ENCODE measurements at regions not wholly inside any gene's neighbourhood (a gene's known extent, or its start where the extent isn't known, plus 50 kb on each side); places are given as distances from the start of the nearest gene placed in this dataset.

DNA sequence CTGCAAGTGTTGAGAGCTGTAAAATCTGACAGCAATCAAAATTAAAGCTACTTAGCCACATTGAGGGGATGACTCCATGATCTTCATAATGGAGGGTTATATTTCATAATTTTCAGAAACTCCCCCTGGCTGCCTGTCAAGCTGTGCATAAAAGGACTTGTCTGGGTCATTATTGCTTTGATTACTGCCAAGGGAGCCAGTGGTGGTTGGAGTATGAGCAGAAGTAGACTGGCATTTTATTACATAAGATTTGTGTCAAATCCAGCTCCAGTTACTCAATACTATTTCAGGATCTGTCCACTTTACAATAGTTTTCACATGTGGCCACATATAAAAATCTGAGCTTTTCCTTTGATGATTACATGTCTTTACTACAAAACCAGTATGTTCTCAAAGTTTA is 108.9 kb upstream of the SLC5A12 start:
- no peak for DNase-seq
- no peaks in the 10 kb centered on the region for H3K27me3 ChIP-seq (replicated peaks)
- no peaks in the 10 kb centered on the region for H3K36me3 ChIP-seq (replicated peaks)
- H3K27ac ChIP-seq, result no peak overlapping the region
- in situ Hi-C loops (cut with HindIII; ENCODE audit: low pct_ligation_motif_present, low sequenced_read_pairs), result no loop called here
- TF ChIP-seq, protein P1, sequence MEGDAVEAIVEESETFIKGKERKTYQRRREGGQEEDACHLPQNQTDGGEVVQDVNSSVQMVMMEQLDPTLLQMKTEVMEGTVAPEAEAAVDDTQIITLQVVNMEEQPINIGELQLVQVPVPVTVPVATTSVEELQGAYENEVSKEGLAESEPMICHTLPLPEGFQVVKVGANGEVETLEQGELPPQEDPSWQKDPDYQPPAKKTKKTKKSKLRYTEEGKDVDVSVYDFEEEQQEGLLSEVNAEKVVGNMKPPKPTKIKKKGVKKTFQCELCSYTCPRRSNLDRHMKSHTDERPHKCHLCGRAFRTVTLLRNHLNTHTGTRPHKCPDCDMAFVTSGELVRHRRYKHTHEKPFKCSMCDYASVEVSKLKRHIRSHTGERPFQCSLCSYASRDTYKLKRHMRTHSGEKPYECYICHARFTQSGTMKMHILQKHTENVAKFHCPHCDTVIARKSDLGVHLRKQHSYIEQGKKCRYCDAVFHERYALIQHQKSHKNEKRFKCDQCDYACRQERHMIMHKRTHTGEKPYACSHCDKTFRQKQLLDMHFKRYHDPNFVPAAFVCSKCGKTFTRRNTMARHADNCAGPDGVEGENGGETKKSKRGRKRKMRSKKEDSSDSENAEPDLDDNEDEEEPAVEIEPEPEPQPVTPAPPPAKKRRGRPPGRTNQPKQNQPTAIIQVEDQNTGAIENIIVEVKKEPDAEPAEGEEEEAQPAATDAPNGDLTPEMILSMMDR (IDR thresholded peaks at IDR 0.05; ENCODE audit: low read depth, low read length, missing control alignments), result no peak
- H3K4me3 ChIP-seq (ENCODE audit: low read depth, low read length), result no peak overlapping the region

DNA sequence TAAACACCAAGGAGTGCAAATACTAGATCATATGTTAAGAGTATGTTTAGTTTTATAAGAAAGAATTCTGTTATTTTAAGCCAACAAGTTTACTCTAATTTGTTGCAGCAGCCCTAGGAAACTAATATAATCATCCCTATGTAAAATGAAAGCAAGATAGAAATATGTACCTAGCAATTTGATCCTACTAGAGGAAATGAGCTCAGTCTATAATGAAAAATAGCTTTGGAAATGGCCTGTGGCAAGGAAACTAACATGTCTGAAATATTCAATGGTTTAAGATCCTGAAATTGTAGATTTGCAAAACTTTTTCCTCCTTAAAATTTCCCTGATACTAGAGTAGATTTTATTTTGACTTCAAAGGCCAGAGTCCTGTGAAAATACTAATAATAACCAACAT is 112.7 kb upstream of the SLC5A12 start:
- Histone ChIP-seq H3K27ac (no peak overlapping the region), H3K4me3 (ENCODE audit: low read depth, low read length) (no peak overlapping the region), H3K36me3 (replicated peaks) (no peaks in the 10 kb centered on the region), H3K27me3 (replicated peaks) (no peaks in the 10 kb centered on the region)
- no peak for DNase-seq
- in situ Hi-C loops (cut with HindIII; ENCODE audit: low pct_ligation_motif_present, low sequenced_read_pairs), result no loop called here
- TF ChIP-seq, protein P1 (IDR thresholded peaks at IDR 0.05; ENCODE audit: low read depth, low read length, missing control alignments), result no peak

DNA sequence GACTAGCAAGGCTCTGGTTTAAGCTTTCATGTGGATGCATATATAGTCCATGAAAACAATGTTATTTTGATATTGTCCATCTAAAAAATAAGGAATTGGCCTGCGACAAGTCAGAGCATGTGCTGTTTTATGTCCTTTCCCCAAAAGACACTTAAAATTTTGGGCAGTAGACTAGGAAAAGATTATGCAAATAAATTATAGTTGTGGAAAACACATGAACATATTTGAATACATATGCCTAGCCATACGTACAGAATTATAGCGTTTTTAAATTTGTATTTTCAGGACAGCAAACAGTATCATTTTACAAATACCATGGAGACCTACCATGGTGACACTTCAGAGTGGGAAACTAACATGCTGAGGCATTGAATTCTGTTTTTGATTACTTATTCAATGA is 113.8 kb upstream of the SLC5A12 start:
- DNase-seq, result no peak
- H3K4me3 ChIP-seq (ENCODE audit: low read depth, low read length), result no peak overlapping the region
- in situ Hi-C loops (cut with HindIII; ENCODE audit: low pct_ligation_motif_present, low sequenced_read_pairs), result no loop called here
- H3K36me3 ChIP-seq (replicated peaks), result no peaks in the 10 kb centered on the region
- H3K27ac ChIP-seq, result no peak overlapping the region
- no peaks in the 10 kb centered on the region for H3K27me3 ChIP-seq (replicated peaks)
- TF ChIP-seq, protein P1 (IDR thresholded peaks at IDR 0.05; ENCODE audit: low read depth, low read length, missing control alignments), result no peak

DNA sequence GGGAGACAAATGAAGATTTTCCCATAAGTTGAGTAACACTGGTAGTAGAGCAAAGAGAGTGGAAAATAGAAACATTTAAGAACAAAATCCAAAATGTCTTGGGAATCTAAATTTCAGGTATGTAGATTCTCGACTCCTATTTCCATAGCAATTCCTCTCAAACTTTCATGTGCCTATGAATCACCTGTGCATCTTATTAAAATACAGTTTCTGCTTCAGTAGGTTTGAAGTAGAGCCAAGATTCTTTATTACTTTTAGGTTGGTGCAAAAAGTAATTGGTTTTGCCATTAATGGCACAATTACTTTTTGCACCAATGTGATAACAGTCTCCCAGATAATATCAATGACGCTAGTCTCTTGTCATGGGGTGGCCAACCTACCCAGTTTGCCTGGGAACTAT is 115.3 kb upstream of the SLC5A12 start:
- Histone ChIP-seq H3K36me3 (replicated peaks) (no peaks in the 10 kb centered on the region), H3K27ac (no peak overlapping the region), H3K4me3 (ENCODE audit: low read depth, low read length) (no peak overlapping the region), H3K27me3 (replicated peaks) (no peaks in the 10 kb centered on the region)
- DNase-seq, result no peak
- TF ChIP-seq, protein P1 (IDR thresholded peaks at IDR 0.05; ENCODE audit: low read depth, low read length, missing control alignments), result no peak
- in situ Hi-C loops (cut with HindIII; ENCODE audit: low pct_ligation_motif_present, low sequenced_read_pairs), result no loop called here

DNA sequence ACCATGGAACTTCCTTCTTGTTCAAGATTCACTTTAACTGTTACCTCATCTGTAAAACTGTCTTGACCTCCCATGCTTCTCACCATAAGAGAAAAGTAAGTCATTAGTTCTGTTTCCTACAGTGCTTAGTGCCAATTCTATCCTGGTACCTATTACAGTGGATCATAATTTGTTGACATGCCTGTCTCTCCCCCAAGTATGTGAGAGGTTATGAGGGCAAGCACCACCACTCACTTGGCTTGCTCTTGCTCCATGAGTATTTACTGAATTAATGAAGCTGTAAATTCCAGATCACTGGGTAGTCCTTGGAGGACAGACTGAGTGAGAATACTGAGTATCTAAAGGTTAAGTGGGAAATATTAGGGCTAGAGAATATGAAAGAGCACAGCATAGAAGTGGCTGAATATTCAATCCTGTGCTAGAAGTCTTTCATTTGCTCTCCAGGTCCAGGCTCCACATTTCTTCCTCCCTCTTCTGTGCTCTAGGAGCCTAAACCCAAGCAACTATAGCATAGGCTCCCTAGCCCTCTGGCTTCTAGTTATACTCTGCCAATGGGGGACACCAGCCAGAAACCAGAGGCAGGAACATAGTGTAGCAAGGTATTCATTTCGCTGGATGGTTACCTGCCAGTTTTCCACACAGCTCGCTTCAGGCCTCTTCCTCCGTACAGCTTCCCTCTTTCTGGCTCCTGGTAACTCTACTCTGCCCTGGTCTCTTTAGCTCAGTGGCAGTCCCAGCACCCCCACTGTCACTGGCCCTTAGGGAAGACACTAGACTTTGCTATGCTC is 118.2 kb upstream of the SLC5A12 start:
- Histone ChIP-seq H3K27ac (no peak overlapping the region), H3K36me3 (replicated peaks) (no peaks in the 10 kb centered on the region), H3K4me3 (ENCODE audit: low read depth, low read length) (no peak overlapping the region), H3K27me3 (replicated peaks) (no peaks in the 10 kb centered on the region)
- in situ Hi-C loops (cut with HindIII; ENCODE audit: low pct_ligation_motif_present, low sequenced_read_pairs), result no loop called here
- no peak for DNase-seq
- TF ChIP-seq, protein P1 (IDR thresholded peaks at IDR 0.05; ENCODE audit: low read depth, low read length, missing control alignments), result no peak

All from brain microvascular endothelial cell (primary cell).